ENCODE measurements at regions not wholly inside any gene's neighbourhood (a gene's known extent, or its start where the extent isn't known, plus 50 kb on each side); places are given as distances from the start of the nearest gene placed in this dataset.

- Mint-ChIP-seq H3K36me3 (ENCODE audit: low read depth) (no peaks in the 10 kb centered on the region), H3K4me3 (no peak overlapping the region), H3K4me1 (ENCODE audit: low read depth) (no peaks in the 10 kb centered on the region), H3K27ac (no peak overlapping the region), H3K9me3 (no peaks in the 10 kb centered on the region), H3K27me3 (ENCODE audit: insufficient read depth) (peaks cover 2% of the 10 kb centered on the region)
- DNase-seq (ENCODE audit: low spot score): no peak
- intact Hi-C loops (cut with micrococcal nuclease): no loop called here
Observed at GRCh38 chr17:34720760-34721159, 141.4 kb downstream of the TMEM132E start.

- Mint-ChIP-seq H3K27ac (no peak overlapping the region), H3K27me3 (ENCODE audit: insufficient read depth) (peaks cover 2% of the 10 kb centered on the region), H3K9me3 (no peaks in the 10 kb centered on the region), H3K4me3 (no peak overlapping the region), H3K4me1 (ENCODE audit: low read depth) (no peaks in the 10 kb centered on the region), H3K36me3 (ENCODE audit: low read depth) (no peaks in the 10 kb centered on the region)
- intact Hi-C loops (cut with micrococcal nuclease): no loop called here
- DNase-seq (ENCODE audit: low spot score): no peak
Observed at GRCh38 chr17:34719569-34719968, 140.2 kb downstream of the TMEM132E start.

GRCh38 chr17:34717092-34717491, 137.7 kb downstream of the TMEM132E start:
- H3K4me1 Mint-ChIP-seq (ENCODE audit: low read depth): no peaks in the 10 kb centered on the region
- no peaks in the 10 kb centered on the region for H3K36me3 Mint-ChIP-seq (ENCODE audit: low read depth)
- no peak overlapping the region for H3K27ac Mint-ChIP-seq
- no peak overlapping the region for H3K4me3 Mint-ChIP-seq
- intact Hi-C loops (cut with micrococcal nuclease): no loop called here
- no peak for DNase-seq (ENCODE audit: low spot score)
- H3K9me3 Mint-ChIP-seq: no peaks in the 10 kb centered on the region
- H3K27me3 Mint-ChIP-seq (ENCODE audit: insufficient read depth): peaks cover 2% of the 10 kb centered on the region

GRCh38 chr17:34716291-34716690, 136.9 kb downstream of the TMEM132E start:
- no peaks in the 10 kb centered on the region for H3K4me1 Mint-ChIP-seq (ENCODE audit: low read depth)
- H3K27me3 Mint-ChIP-seq (ENCODE audit: insufficient read depth): peaks cover 2% of the 10 kb centered on the region
- intact Hi-C loops (cut with micrococcal nuclease): no loop called here
- H3K4me3 Mint-ChIP-seq: no peak overlapping the region
- no peaks in the 10 kb centered on the region for H3K36me3 Mint-ChIP-seq (ENCODE audit: low read depth)
- DNase-seq (ENCODE audit: low spot score): no peak
- H3K27ac Mint-ChIP-seq: no peak overlapping the region
- no peaks in the 10 kb centered on the region for H3K9me3 Mint-ChIP-seq

GRCh38 chr17:34715504-34715903, 136.1 kb downstream of the TMEM132E start:
- H3K9me3 Mint-ChIP-seq: no peaks in the 10 kb centered on the region
- DNase-seq (ENCODE audit: low spot score): no peak
- peaks cover 2% of the 10 kb centered on the region for H3K27me3 Mint-ChIP-seq (ENCODE audit: insufficient read depth)
- H3K36me3 Mint-ChIP-seq (ENCODE audit: low read depth): no peaks in the 10 kb centered on the region
- H3K4me3 Mint-ChIP-seq: no peak overlapping the region
- H3K4me1 Mint-ChIP-seq (ENCODE audit: low read depth): no peaks in the 10 kb centered on the region
- intact Hi-C loops (cut with micrococcal nuclease): no loop called here
- H3K27ac Mint-ChIP-seq: no peak overlapping the region

GRCh38 chr17:34714475-34715410, 135.4 kb downstream of the TMEM132E start:
- no peaks in the 10 kb centered on the region for H3K4me1 Mint-ChIP-seq (ENCODE audit: low read depth)
- no peak overlapping the region for H3K27ac Mint-ChIP-seq
- no peaks in the 10 kb centered on the region for H3K36me3 Mint-ChIP-seq (ENCODE audit: low read depth)
- DNase-seq (ENCODE audit: low spot score): no peak
- no peak overlapping the region for H3K4me3 Mint-ChIP-seq
- H3K27me3 Mint-ChIP-seq (ENCODE audit: insufficient read depth): peaks cover 2% of the 10 kb centered on the region
- intact Hi-C loops (cut with micrococcal nuclease): no loop called here
- H3K9me3 Mint-ChIP-seq: no peaks in the 10 kb centered on the region

GRCh38 chr17:34713687-34714086, 134.3 kb downstream of the TMEM132E start:
- Mint-ChIP-seq H3K4me3 (no peak overlapping the region), H3K9me3 (no peaks in the 10 kb centered on the region), H3K4me1 (ENCODE audit: low read depth) (no peaks in the 10 kb centered on the region), H3K27ac (no peak overlapping the region), H3K36me3 (ENCODE audit: low read depth) (no peaks in the 10 kb centered on the region), H3K27me3 (ENCODE audit: insufficient read depth) (peaks cover 2% of the 10 kb centered on the region)
- no peak for DNase-seq (ENCODE audit: low spot score)
- intact Hi-C loops (cut with micrococcal nuclease): no loop called here

GRCh38 chr17:34712481-34713195, 133.3 kb downstream of the TMEM132E start:
- DNase-seq (ENCODE audit: low spot score): no peak
- H3K9me3 Mint-ChIP-seq: no peaks in the 10 kb centered on the region
- intact Hi-C loops (cut with micrococcal nuclease): no loop called here
- H3K27ac Mint-ChIP-seq: no peak overlapping the region
- no peak overlapping the region for H3K4me3 Mint-ChIP-seq
- no peaks in the 10 kb centered on the region for H3K4me1 Mint-ChIP-seq (ENCODE audit: low read depth)
- H3K36me3 Mint-ChIP-seq (ENCODE audit: low read depth): no peaks in the 10 kb centered on the region
- no peaks in the 10 kb centered on the region for H3K27me3 Mint-ChIP-seq (ENCODE audit: insufficient read depth)

- H3K27me3 Mint-ChIP-seq (ENCODE audit: insufficient read depth): no peaks in the 10 kb centered on the region
- no peaks in the 10 kb centered on the region for H3K36me3 Mint-ChIP-seq (ENCODE audit: low read depth)
Observed at GRCh38 chr17:34711646-34712045, 132.3 kb downstream of the TMEM132E start.

GRCh38 chr17:34710226-34710625, 130.8 kb downstream of the TMEM132E start:
- H3K27ac Mint-ChIP-seq: no peak overlapping the region
- intact Hi-C loops (cut with micrococcal nuclease): no loop called here
- no peak for DNase-seq (ENCODE audit: low spot score)
- H3K4me3 Mint-ChIP-seq: no peak overlapping the region
- no peaks in the 10 kb centered on the region for H3K36me3 Mint-ChIP-seq (ENCODE audit: low read depth)
- no peaks in the 10 kb centered on the region for H3K4me1 Mint-ChIP-seq (ENCODE audit: low read depth)
- H3K9me3 Mint-ChIP-seq: no peaks in the 10 kb centered on the region
- no peaks in the 10 kb centered on the region for H3K27me3 Mint-ChIP-seq (ENCODE audit: insufficient read depth)

More at GRCh38 chr17:34711646-34712045, 132.3 kb downstream of the TMEM132E start:
- DNase-seq (ENCODE audit: low spot score): no peak
- H3K27ac Mint-ChIP-seq: no peak overlapping the region
- intact Hi-C loops (cut with micrococcal nuclease): no loop called here
- H3K9me3 Mint-ChIP-seq: no peaks in the 10 kb centered on the region
- no peaks in the 10 kb centered on the region for H3K4me1 Mint-ChIP-seq (ENCODE audit: low read depth)
- no peak overlapping the region for H3K4me3 Mint-ChIP-seq

- H3K36me3 Mint-ChIP-seq (ENCODE audit: low read depth): no peaks in the 10 kb centered on the region
- H3K4me3 Mint-ChIP-seq: no peak overlapping the region
- no peaks in the 10 kb centered on the region for H3K9me3 Mint-ChIP-seq
- no peak overlapping the region for H3K27ac Mint-ChIP-seq
- no peak for DNase-seq (ENCODE audit: low spot score)
- H3K4me1 Mint-ChIP-seq (ENCODE audit: low read depth): no peaks in the 10 kb centered on the region
- intact Hi-C loops (cut with micrococcal nuclease): no loop called here
- H3K27me3 Mint-ChIP-seq (ENCODE audit: insufficient read depth): no peaks in the 10 kb centered on the region
Observed at GRCh38 chr17:34709158-34709754, 129.9 kb downstream of the TMEM132E start.

- Mint-ChIP-seq H3K27ac (no peak overlapping the region), H3K4me1 (ENCODE audit: low read depth) (no peaks in the 10 kb centered on the region), H3K4me3 (no peak overlapping the region), H3K36me3 (ENCODE audit: low read depth) (no peaks in the 10 kb centered on the region), H3K27me3 (ENCODE audit: insufficient read depth) (no peaks in the 10 kb centered on the region), H3K9me3 (no peaks in the 10 kb centered on the region)
- intact Hi-C loops (cut with micrococcal nuclease): no loop called here
- no peak for DNase-seq (ENCODE audit: low spot score)
Observed at GRCh38 chr17:34706029-34706428, 126.6 kb downstream of the TMEM132E start.

GRCh38 chr17:34703533-34703932, 124.2 kb downstream of the TMEM132E start:
- intact Hi-C loops (cut with micrococcal nuclease): no loop called here

More at GRCh38 chr17:34703533-34703932, 124.2 kb downstream of the TMEM132E start:
- Mint-ChIP-seq H3K9me3 (no peaks in the 10 kb centered on the region), H3K27me3 (ENCODE audit: insufficient read depth) (no peaks in the 10 kb centered on the region), H3K4me3 (no peak overlapping the region), H3K4me1 (ENCODE audit: low read depth) (no peaks in the 10 kb centered on the region), H3K27ac (no peak overlapping the region), H3K36me3 (ENCODE audit: low read depth) (no peaks in the 10 kb centered on the region)
- DNase-seq (ENCODE audit: low spot score): no peak
